ENCODE measurements at regions not wholly inside any gene's neighbourhood (a gene's known extent, or its start where the extent isn't known, plus 50 kb on each side); places are given as distances from the start of the nearest gene placed in this dataset.

GRCh38 chr18:6561420-6561861, 146.7 kb upstream of the L3MBTL4 start:
- H3K36me3 ChIP-seq (ENCODE audit: control insufficient read depth in 1 of 2, insufficient read depth in 2 of 2, low read length in 2 of 2): no peaks in the 10 kb centered on the region
- H3K27ac ChIP-seq (ENCODE audit: low read depth, low read length): no peak overlapping the region
- H3K4me3 ChIP-seq (replicated peaks in 1 of 2; ENCODE audit: low read depth in 1 of 2, low read length in 2 of 2): no peak overlapping the region
- H3K9me3 ChIP-seq (ENCODE audit: control insufficient read depth in 1 of 2, insufficient read depth in 1 of 2, low read depth in 1 of 2, low read length in 2 of 2): peaks cover 4 to 20% of the 10 kb centered on the region in 2 experiments; a peak in 2 of 4 replicates
- no peaks in the 10 kb centered on the region for H3K4me1 ChIP-seq (ENCODE audit: control insufficient read depth in 1 of 2, insufficient read depth in 2 of 2, low read length in 2 of 2)
- no TSS peak for BruUV-seq (replicated peaks)
- no peak overlapping the region for H3K4me2 ChIP-seq (ENCODE audit: low read length)
- H3K79me2 ChIP-seq (ENCODE audit: insufficient read depth, low read length): no peaks in the 10 kb centered on the region
- no peaks in the 10 kb centered on the region for H4K20me1 ChIP-seq (ENCODE audit: insufficient read depth)
- no peak for ATAC-seq
- no peaks in the 10 kb centered on the region for H3K9me2 ChIP-seq (ENCODE audit: insufficient read depth)
- H3K27me3 ChIP-seq (ENCODE audit: insufficient read depth, low read length): no peaks in the 10 kb centered on the region
- H3K9ac ChIP-seq (ENCODE audit: low read length): no peak overlapping the region
- CTCF ChIA-PET: no interaction called here
- intact Hi-C loops (cut with micrococcal nuclease): no loop called here
- H2AFZ ChIP-seq (ENCODE audit: low read depth, low read length, poor library complexity, severe bottlenecking): no peak overlapping the region
- no peak for TF ChIP-seq ZFX (IDR thresholded peaks at IDR 0.05)
- TF ChIP-seq JUND (IDR thresholded peaks at IDR 0.05): no peak
- no peak for TF ChIP-seq ATF3 (IDR thresholded peaks at IDR 0.05)
- no peak for TF ChIP-seq MAX (IDR thresholded peaks at IDR 0.05)
- TF ChIP-seq EZH2 (IDR thresholded peaks at IDR 0.05): no peak
- no peak for TF ChIP-seq SRF (IDR thresholded peaks at IDR 0.05; ENCODE audit: low read depth)
- no peak for TF ChIP-seq POLR2A (IDR thresholded peaks at IDR 0.05; ENCODE audit: borderline replicate concordance, extremely low read depth, insufficient read depth, insufficient read length)
- TF ChIP-seq CEBPB (IDR thresholded peaks at IDR 0.05; ENCODE audit: low read depth): no peak
- no peak for TF ChIP-seq CTCF (IDR thresholded peaks at IDR 0.05 in 2 of 3, conservative IDR thresholded peaks at IDR 0.05 in 1 of 3; ENCODE audit: borderline replicate concordance in 1 of 3, insufficient read depth in 1 of 3, low read depth in 2 of 3, low read length in 2 of 3)
- TF ChIP-seq ZNF274 (IDR thresholded peaks at IDR 0.05; ENCODE audit: low read depth, low read length): no peak
- RAD21 ChIA-PET (ENCODE audit: low non-redundant PET in 1 of 2, low total read pairs in 2 of 2, uncharacterized antibody in 2 of 2, unreplicated experiment in 2 of 2): no interaction called here
- DNase-seq (ENCODE audit: low read depth, low spot score): no peak
- POLR2A ChIA-PET: no interaction called here
